ENCODE measurements at regions not wholly inside any gene's neighbourhood (a gene's known extent, or its start where the extent isn't known, plus 50 kb on each side); places are given as distances from the start of the nearest gene placed in this dataset.

GRCh38 chr13:111595276-111595675, 274.8 kb downstream of the TEX29 start:
- TF ChIP-seq CTCF (IDR thresholded peaks at IDR 0.05) (no peak), POLR2A (IDR thresholded peaks at IDR 0.05) (no peak)
